22Rv1 (cell line): ENCODE measurements at regions not wholly inside any gene's neighbourhood (a gene's known extent, or its start where the extent isn't known, plus 50 kb on each side); places are given as distances from the start of the nearest gene placed in this dataset.
"Not testable (repeated sequence)": the region's sequence is repeated elsewhere in the genome, so short reads cannot be mapped to it uniquely, and the experiment has no call there.

ENCODE experiments used
- ZFX ChIP-seq: fragments of 450-650 bp; IDR thresholded peaks from 2 replicates; pipeline ENCODE4 v1.6.1; 2017; ENCODE audit warnings: antibody characterized with exemption, borderline replicate concordance
- TF ChIP-seq, protein P1 (sequence below): fragments of 450-650 bp; IDR thresholded peaks from 2 replicates; pipeline ENCODE4 v1.5.1; 2017; ENCODE audit warnings: mild to moderate bottlenecking

DNA sequence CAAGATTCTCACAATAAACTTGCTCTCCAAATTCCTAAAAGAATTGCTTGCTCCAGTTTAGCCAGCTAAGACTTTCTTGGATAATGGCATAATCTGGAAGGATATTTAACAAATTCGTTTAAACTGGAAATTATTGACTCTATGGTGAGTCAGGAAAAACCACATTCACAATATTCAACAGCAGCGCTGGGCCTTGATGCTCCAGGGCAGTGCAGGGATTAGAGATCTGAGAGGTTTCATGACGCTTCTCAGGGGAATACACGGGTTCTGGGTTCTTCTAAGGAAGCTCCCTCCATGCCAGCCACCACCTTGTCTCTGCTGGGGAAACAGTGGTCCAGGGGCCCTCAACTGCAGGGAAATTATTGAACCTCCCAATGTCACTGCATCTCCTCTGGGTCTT, 123.3 kb upstream of the FAM20C start:
- TF ChIP-seq, protein P1, sequence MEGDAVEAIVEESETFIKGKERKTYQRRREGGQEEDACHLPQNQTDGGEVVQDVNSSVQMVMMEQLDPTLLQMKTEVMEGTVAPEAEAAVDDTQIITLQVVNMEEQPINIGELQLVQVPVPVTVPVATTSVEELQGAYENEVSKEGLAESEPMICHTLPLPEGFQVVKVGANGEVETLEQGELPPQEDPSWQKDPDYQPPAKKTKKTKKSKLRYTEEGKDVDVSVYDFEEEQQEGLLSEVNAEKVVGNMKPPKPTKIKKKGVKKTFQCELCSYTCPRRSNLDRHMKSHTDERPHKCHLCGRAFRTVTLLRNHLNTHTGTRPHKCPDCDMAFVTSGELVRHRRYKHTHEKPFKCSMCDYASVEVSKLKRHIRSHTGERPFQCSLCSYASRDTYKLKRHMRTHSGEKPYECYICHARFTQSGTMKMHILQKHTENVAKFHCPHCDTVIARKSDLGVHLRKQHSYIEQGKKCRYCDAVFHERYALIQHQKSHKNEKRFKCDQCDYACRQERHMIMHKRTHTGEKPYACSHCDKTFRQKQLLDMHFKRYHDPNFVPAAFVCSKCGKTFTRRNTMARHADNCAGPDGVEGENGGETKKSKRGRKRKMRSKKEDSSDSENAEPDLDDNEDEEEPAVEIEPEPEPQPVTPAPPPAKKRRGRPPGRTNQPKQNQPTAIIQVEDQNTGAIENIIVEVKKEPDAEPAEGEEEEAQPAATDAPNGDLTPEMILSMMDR: not testable (repeated sequence)
- TF ChIP-seq ZFX: not testable (repeated sequence)
